T-cell (primary cell): ENCODE measurements at regions not wholly inside any gene's neighbourhood (a gene's known extent, or its start where the extent isn't known, plus 50 kb on each side); places are given as distances from the start of the nearest gene placed in this dataset.

Experiments
- ATAC-seq, 4 experiments: fragments of 200-7000 bp in 3 of 4; fragments of 150-1000 bp in 1 of 4; cut with Tn5 transposase; replicated peaks in 1 of 4; 1 replicate in 3 of 4; 2 replicates in 1 of 4; pipeline ENCODE4 v1.10.0; 2021; ENCODE audit warnings: moderate library complexity in 3 of 4, mild to moderate bottlenecking in 2 of 4, moderate number of reproducible peaks in 1 of 4
- CTCF ChIA-PET, 2 donors: fragments of 300-600 bp; sonication (Branson Sonifier 250); formaldehyde crosslinking; loops; one replicate each; lab custom pipeline; 2022; ENCODE audit warnings: antibody characterized with exemption in 2 of 2; lab: Charles Lee
- POLR2A ChIA-PET, 2 donors: fragments of 300-600 bp; sonication (Branson Sonifier 250); formaldehyde crosslinking; loops; one replicate each; lab custom pipeline; 2022; ENCODE audit warnings: antibody characterized with exemption in 2 of 2; lab: Charles Lee
- DNase-seq, 35 experiments: peaks; one replicate each; pipeline versions ENCODE4 v3.0.0 to v3.0.0-alpha.2; 2013 to 2023
- H3K27ac ChIP-seq: one replicate; pipeline ENCODE4 v1.5.1; 2013; ENCODE audit warnings: low read length
- H3K27me3 ChIP-seq, 2 experiments: replicated peaks in 1 of 2; 1 replicate in 1 of 2; 2 replicates in 1 of 2; pipeline versions ENCODE4 v1.6.1 to v1.7.0; 2013; ENCODE audit warnings: low read length in 1 of 2, mixed read lengths in 1 of 2; ENCODE audit not compliant: control insufficient read depth in 2 of 2, insufficient read depth in 2 of 2; ENCODE audit errors: extremely low read depth in 1 of 2
- H3K36me3 ChIP-seq, 2 donors: 1 replicate in 1 of 2; 2 replicates in 1 of 2; pipeline versions ENCODE4 v1.6.1 to v1.7.0; 2013; ENCODE audit warnings: low read length in 1 of 2; ENCODE audit not compliant: control insufficient read depth in 2 of 2, insufficient read depth in 1 of 2; ENCODE audit errors: extremely low read depth in 1 of 2
- H3K4me1 ChIP-seq, 2 experiments: 1 replicate in 1 of 2; 2 replicates in 1 of 2; pipeline versions ENCODE4 v1.6.1 to v1.7.0; 2013; ENCODE audit warnings: low read length in 2 of 2, mixed read lengths in 1 of 2; ENCODE audit not compliant: insufficient read depth in 2 of 2, control insufficient read depth in 1 of 2; ENCODE audit errors: extremely low read depth in 1 of 2
- H3K4me3 ChIP-seq, 2 donors: 1 replicate in 1 of 2; 2 replicates in 1 of 2; pipeline versions ENCODE4 v1.5.1 to v1.7.0; 2013; ENCODE audit warnings: mild to moderate bottlenecking in 2 of 2, low read length in 1 of 2, moderate library complexity in 1 of 2; ENCODE audit not compliant: control insufficient read depth in 1 of 2; ENCODE audit errors: extremely low read depth in 1 of 2
- H3K9me3 ChIP-seq: 2 replicates; pipeline ENCODE4 v1.7.0; 2013
- H3K27ac Mint-ChIP-seq, 2 donors: one replicate each; pipeline ENCODE4 v1.8.0; 2020 to 2021; ENCODE audit warnings: mild to moderate bottlenecking in 2 of 2, mixed read lengths in 2 of 2
- H3K27me3 Mint-ChIP-seq, 2 donors: one replicate each; pipeline ENCODE4 v1.8.0; 2021 to 2022; ENCODE audit warnings: mixed read lengths in 2 of 2
- H3K36me3 Mint-ChIP-seq: one replicate; pipeline ENCODE4 v1.8.0; 2021; ENCODE audit warnings: mixed read lengths
- H3K4me1 Mint-ChIP-seq, 3 donors: one replicate each; pipeline ENCODE4 v1.8.0; 2020 to 2022; ENCODE audit warnings: mixed read lengths in 3 of 3, mild to moderate bottlenecking in 1 of 3
- H3K4me3 Mint-ChIP-seq, 3 donors: one replicate each; pipeline ENCODE4 v1.8.0; 2020 to 2022; ENCODE audit warnings: mild to moderate bottlenecking in 3 of 3, mixed read lengths in 3 of 3, moderate library complexity in 3 of 3
- H3K9me3 Mint-ChIP-seq, 3 donors: one replicate each; pipeline ENCODE4 v1.8.0; 2020 to 2022; ENCODE audit warnings: mixed read lengths in 3 of 3
- WGBS: methylation state at CpG from one replicate; pipeline ENCODE4 v1.1.5; 2013; ENCODE audit warnings: missing lambda C conversion rate; ENCODE audit not compliant: insufficient coverage; 5-methylcytosine and 5-hydroxymethylcytosine counted together

- H3K27ac Mint-ChIP-seq, result peak overlapping the region; percentile 98 to 99
- H3K27me3 Mint-ChIP-seq, result no peaks in the 10 kb centered on the region
- H3K4me1 Mint-ChIP-seq, result peaks cover 29 to 35% (median 30%) of the 10 kb centered on the region in 3 donors
- no peak for ATAC-seq
- no peak overlapping the region for H3K4me3 ChIP-seq
- ChIA-PET CTCF (interaction anchor here (0.6 to 2.1 kb wide), 3 partner anchors 11 to 202 kb away, joined by 3 to 11 read pairs (median 4); no protein-coding TSS in a partner anchor), POLR2A (no interaction called here)
- peaks cover 13% of the 10 kb centered on the region for H3K36me3 Mint-ChIP-seq
- WGBS, result 100% methylated on average over 5 of the region's 9 CpGs
- DNase-seq, result no peak
- H3K4me3 Mint-ChIP-seq, result peak overlapping the region in 1 of 3 donors; percentile 79
- H3K9me3 ChIP-seq, result peaks cover 2% of the 10 kb centered on the region
- peaks cover 18 to 30% of the 10 kb centered on the region in 2 experiments for H3K4me1 ChIP-seq
- no peaks in the 10 kb centered on the region for H3K36me3 ChIP-seq
- H3K9me3 Mint-ChIP-seq, result peaks cover 0 to 19% (median 10%) of the 10 kb centered on the region in 3 donors
- no peaks in the 10 kb centered on the region for H3K27me3 ChIP-seq
- H3K27ac ChIP-seq, result peak overlapping the region; percentile 93
These were observed 58.1 kb upstream of the POMGNT2 start for GRCh38 chr3:43163895-43164493.

- peaks cover 13% of the 10 kb centered on the region for H3K36me3 Mint-ChIP-seq
- no peaks in the 10 kb centered on the region for H3K36me3 ChIP-seq
- H3K27me3 ChIP-seq, result no peaks in the 10 kb centered on the region
- H3K27ac Mint-ChIP-seq, result peak overlapping the region; percentile 98 to 99
- H3K9me3 ChIP-seq, result peaks cover 2% of the 10 kb centered on the region
- H3K4me1 Mint-ChIP-seq, result peaks cover 29 to 35% (median 30%) of the 10 kb centered on the region in 3 donors
- CTCF ChIA-PET, result interaction anchor here (0.6 to 2.9 kb wide), 24 partner anchors 12 to 1036 kb away, joined by 3 to 51 read pairs (median 4); partner anchors contain the start of gene SNRK (in 1 of the 2)
- H3K4me3 ChIP-seq, result peak overlapping the region in 1 of 2 donors; percentile 29
- H3K27ac ChIP-seq, result peak overlapping the region; percentile 93
- WGBS, result 20% methylated on average over 3 of the region's 13 CpGs
- POLR2A ChIA-PET, result interaction anchor here (0.5 to 1.3 kb wide), 5 partner anchors 22 to 249 kb away, joined by 3 to 4 read pairs (median 3); no protein-coding TSS in a partner anchor
- H3K27me3 Mint-ChIP-seq, result no peaks in the 10 kb centered on the region
- DNase-seq (peak; percentile 44 to 78 (median 55)), ATAC-seq (peak; percentile 89 to 95 (median 89))
- H3K9me3 Mint-ChIP-seq, result peaks cover 0 to 15% (median 10%) of the 10 kb centered on the region in 3 donors
- peaks cover 18 to 28% of the 10 kb centered on the region in 2 experiments for H3K4me1 ChIP-seq
- H3K4me3 Mint-ChIP-seq, result peak overlapping the region; percentile 57 to 79 (median 76)
These were observed 56.6 kb upstream of the POMGNT2 start for GRCh38 chr3:43162230-43163084.

DNA sequence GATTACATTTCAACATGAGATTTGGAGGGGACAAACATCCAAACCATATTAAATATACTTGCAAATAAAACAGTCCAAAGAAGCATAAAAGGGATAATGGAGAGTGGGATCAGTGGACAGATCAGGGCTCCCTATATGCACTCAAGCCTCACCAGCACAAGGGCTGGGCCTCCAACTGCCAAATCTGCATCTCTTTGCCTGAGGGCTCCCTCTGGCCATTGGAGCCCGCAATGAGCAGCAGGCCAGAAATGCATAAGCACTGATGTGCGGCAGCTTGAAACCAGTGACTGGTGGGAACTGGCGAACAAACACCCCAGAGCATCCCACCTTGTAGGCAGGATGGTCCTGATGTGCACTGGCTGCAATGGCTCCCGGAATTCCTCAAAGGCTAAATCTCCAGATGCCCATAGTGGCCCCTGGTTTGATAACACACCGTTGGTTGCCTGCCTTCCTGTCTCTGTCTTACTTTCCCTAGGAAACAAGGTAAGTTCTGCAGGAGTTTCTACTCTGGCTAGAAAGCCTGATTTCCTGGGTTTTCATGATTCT lies 55.9 kb upstream of the POMGNT2 start:
- Mint-ChIP-seq H3K4me1 (peaks cover 29 to 38% (median 34%) of the 10 kb centered on the region in 3 donors), H3K36me3 (peaks cover 13% of the 10 kb centered on the region), H3K9me3 (peaks cover 0 to 12% (median 9%) of the 10 kb centered on the region in 3 donors), H3K27me3 (no peaks in the 10 kb centered on the region), H3K4me3 (no peak overlapping the region), H3K27ac (peak overlapping the region; percentile 98 to 99)
- H3K4me3 ChIP-seq, result no peak overlapping the region
- no peak overlapping the region for H3K27ac ChIP-seq
- no peaks in the 10 kb centered on the region for H3K27me3 ChIP-seq
- H3K4me1 ChIP-seq, result peaks cover 18 to 28% of the 10 kb centered on the region in 2 experiments
- H3K36me3 ChIP-seq, result no peaks in the 10 kb centered on the region
- ATAC-seq, result no peak
- H3K9me3 ChIP-seq, result peaks cover under 1% of the 10 kb centered on the region
- POLR2A ChIA-PET, result interaction anchor here in 1 of 2 donors (1.3 kb wide), 1 partner anchor 134 kb away, joined by 3 read pairs; no protein-coding TSS in a partner anchor
- CTCF ChIA-PET, result interaction anchor here (0.7 to 2.9 kb wide), 17 partner anchors 18 to 1037 kb away, joined by 3 to 51 read pairs (median 5); no protein-coding TSS in a partner anchor
- DNase-seq, result no peak
- WGBS, result 63% methylated on average over 5 of the region's 5 CpGs

- DNase-seq (no peak), ATAC-seq (no peak)
- Histone ChIP-seq H3K36me3 (no peaks in the 10 kb centered on the region), H3K9me3 (no peaks in the 10 kb centered on the region), H3K4me3 (no peak overlapping the region), H3K27me3 (no peaks in the 10 kb centered on the region), H3K4me1 (peaks cover 18 to 30% of the 10 kb centered on the region in 2 experiments), H3K27ac (no peak overlapping the region)
- peaks cover 0 to under 1% (median under 1%) of the 10 kb centered on the region in 3 donors for H3K9me3 Mint-ChIP-seq
- peaks cover 29 to 44% (median 38%) of the 10 kb centered on the region in 3 donors for H3K4me1 Mint-ChIP-seq
- no peak overlapping the region for H3K4me3 Mint-ChIP-seq
- H3K27me3 Mint-ChIP-seq, result no peaks in the 10 kb centered on the region
- ChIA-PET POLR2A (interaction anchor here in 1 of 2 donors (0.7 kb wide), 2 partner anchors 13 to 334 kb away, joined by 3 to 6 read pairs; no protein-coding TSS in a partner anchor), CTCF (interaction anchor here (0.6 to 2.9 kb wide), 7 partner anchors 11 to 1041 kb away, joined by 3 to 24 read pairs (median 4); no protein-coding TSS in a partner anchor)
- H3K27ac Mint-ChIP-seq, result peak overlapping the region in 1 of 2 donors; percentile 44
- WGBS, result no CpG with 5 or more reads among the region's 1 CpG
- H3K36me3 Mint-ChIP-seq, result peaks cover 2% of the 10 kb centered on the region
These were observed 54.8 kb upstream of the POMGNT2 start for GRCh38 chr3:43160664-43161063.

- Histone ChIP-seq H3K27me3 (no peaks in the 10 kb centered on the region), H3K4me3 (no peak overlapping the region), H3K4me1 (peaks cover 25 to 38% of the 10 kb centered on the region in 2 experiments), H3K27ac (no peak overlapping the region), H3K9me3 (no peaks in the 10 kb centered on the region), H3K36me3 (no peaks in the 10 kb centered on the region)
- ATAC-seq (no peak), DNase-seq (no peak)
- ChIA-PET POLR2A (interaction anchor here in 1 of 2 donors (0.7 kb wide), 2 partner anchors 12 to 334 kb away, joined by 3 to 6 read pairs; no protein-coding TSS in a partner anchor), CTCF (interaction anchor here in 1 of 2 donors (0.7 kb wide), 1 partner anchor 137 kb away, joined by 8 read pairs; no protein-coding TSS in a partner anchor)
- no peaks in the 10 kb centered on the region for H3K27me3 Mint-ChIP-seq
- no peak overlapping the region for H3K27ac Mint-ChIP-seq
- no peaks in the 10 kb centered on the region for H3K9me3 Mint-ChIP-seq
- 100% methylated on average over 2 of the region's 3 CpGs for WGBS
- peaks cover 36 to 51% (median 45%) of the 10 kb centered on the region in 3 donors for H3K4me1 Mint-ChIP-seq
- no peaks in the 10 kb centered on the region for H3K36me3 Mint-ChIP-seq
- no peak overlapping the region for H3K4me3 Mint-ChIP-seq
These were observed 54.0 kb upstream of the POMGNT2 start for GRCh38 chr3:43159876-43160255.
